ENCODE measurements at regions not wholly inside any gene's neighbourhood (a gene's known extent, or its start where the extent isn't known, plus 50 kb on each side); places are given as distances from the start of the nearest gene placed in this dataset.

GRCh38 chr1:56423716-56424115 lies 155.6 kb downstream of the PLPP3 start:
- no peak for TF ChIP-seq EP300 (IDR thresholded peaks at IDR 0.05; ENCODE audit: borderline replicate concordance)
- no peak for TF ChIP-seq USF1 (IDR thresholded peaks at IDR 0.05)
- TF ChIP-seq TCF12 (IDR thresholded peaks at IDR 0.05; ENCODE audit: low read depth): no peak
- TF ChIP-seq YY1 (IDR thresholded peaks at IDR 0.05; ENCODE audit: low read depth): no peak
- no peak for TF ChIP-seq CREB1 (IDR thresholded peaks at IDR 0.05; ENCODE audit: low read depth)
- TF ChIP-seq CEBPB (IDR thresholded peaks at IDR 0.05): no peak
- TF ChIP-seq, protein P1, sequence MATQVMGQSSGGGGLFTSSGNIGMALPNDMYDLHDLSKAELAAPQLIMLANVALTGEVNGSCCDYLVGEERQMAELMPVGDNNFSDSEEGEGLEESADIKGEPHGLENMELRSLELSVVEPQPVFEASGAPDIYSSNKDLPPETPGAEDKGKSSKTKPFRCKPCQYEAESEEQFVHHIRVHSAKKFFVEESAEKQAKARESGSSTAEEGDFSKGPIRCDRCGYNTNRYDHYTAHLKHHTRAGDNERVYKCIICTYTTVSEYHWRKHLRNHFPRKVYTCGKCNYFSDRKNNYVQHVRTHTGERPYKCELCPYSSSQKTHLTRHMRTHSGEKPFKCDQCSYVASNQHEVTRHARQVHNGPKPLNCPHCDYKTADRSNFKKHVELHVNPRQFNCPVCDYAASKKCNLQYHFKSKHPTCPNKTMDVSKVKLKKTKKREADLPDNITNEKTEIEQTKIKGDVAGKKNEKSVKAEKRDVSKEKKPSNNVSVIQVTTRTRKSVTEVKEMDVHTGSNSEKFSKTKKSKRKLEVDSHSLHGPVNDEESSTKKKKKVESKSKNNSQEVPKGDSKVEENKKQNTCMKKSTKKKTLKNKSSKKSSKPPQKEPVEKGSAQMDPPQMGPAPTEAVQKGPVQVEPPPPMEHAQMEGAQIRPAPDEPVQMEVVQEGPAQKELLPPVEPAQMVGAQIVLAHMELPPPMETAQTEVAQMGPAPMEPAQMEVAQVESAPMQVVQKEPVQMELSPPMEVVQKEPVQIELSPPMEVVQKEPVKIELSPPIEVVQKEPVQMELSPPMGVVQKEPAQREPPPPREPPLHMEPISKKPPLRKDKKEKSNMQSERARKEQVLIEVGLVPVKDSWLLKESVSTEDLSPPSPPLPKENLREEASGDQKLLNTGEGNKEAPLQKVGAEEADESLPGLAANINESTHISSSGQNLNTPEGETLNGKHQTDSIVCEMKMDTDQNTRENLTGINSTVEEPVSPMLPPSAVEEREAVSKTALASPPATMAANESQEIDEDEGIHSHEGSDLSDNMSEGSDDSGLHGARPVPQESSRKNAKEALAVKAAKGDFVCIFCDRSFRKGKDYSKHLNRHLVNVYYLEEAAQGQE (IDR thresholded peaks at IDR 0.05; ENCODE audit: low read depth): no peak
- TF ChIP-seq EGR1 (IDR thresholded peaks at IDR 0.05): no peak
- TF ChIP-seq ZBTB7A (IDR thresholded peaks at IDR 0.05; ENCODE audit: low read depth): no peak
- TF ChIP-seq RAD21 (IDR thresholded peaks at IDR 0.05; ENCODE audit: low read depth): no peak
- TF ChIP-seq TAF1 (IDR thresholded peaks at IDR 0.05; ENCODE audit: low read depth): no peak
- TF ChIP-seq FOXM1 (IDR thresholded peaks at IDR 0.05; ENCODE audit: borderline replicate concordance, low read depth): no peak
- no peak for TF ChIP-seq TEAD4 (IDR thresholded peaks at IDR 0.05)

DNA sequence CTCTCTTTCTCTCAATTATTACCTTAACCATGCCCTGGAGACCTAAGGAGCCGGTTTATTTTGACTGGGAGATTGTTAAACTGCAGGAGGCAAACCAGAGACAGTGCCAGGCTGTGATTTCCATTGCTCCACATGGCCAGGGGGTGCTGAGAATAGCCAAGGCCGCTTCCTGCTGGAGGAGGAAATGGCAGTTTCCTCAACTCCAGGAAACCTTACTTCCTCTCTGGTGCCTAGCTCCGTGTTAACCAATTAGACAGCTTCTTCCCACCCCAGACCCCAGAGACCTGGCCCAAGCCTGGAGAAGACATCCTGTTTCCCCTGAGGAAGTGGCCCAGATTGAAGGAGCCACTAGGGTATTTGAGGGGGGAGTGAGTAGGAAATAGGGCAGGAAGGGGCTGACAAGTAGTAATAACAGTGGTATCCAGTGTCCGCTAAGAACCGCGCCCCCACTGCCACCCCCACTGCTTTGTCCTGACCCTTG lies 161.2 kb downstream of the PLPP3 start:
- TF ChIP-seq, protein P1 (IDR thresholded peaks at IDR 0.05; ENCODE audit: low read depth): no peak
- TF ChIP-seq, protein P2, sequence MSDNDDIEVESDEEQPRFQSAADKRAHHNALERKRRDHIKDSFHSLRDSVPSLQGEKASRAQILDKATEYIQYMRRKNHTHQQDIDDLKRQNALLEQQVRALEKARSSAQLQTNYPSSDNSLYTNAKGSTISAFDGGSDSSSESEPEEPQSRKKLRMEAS (IDR thresholded peaks at IDR 0.05): no peak
- no peak for TF ChIP-seq TCF12 (IDR thresholded peaks at IDR 0.05; ENCODE audit: low read depth)
- no peak for TF ChIP-seq USF1 (IDR thresholded peaks at IDR 0.05)
- no peak for TF ChIP-seq TEAD4 (IDR thresholded peaks at IDR 0.05)
- TF ChIP-seq CREB1 (IDR thresholded peaks at IDR 0.05; ENCODE audit: low read depth): no peak
- TF ChIP-seq EP300 (IDR thresholded peaks at IDR 0.05; ENCODE audit: borderline replicate concordance): no peak
- no peak for TF ChIP-seq ZBTB7A (IDR thresholded peaks at IDR 0.05; ENCODE audit: low read depth)
- TF ChIP-seq RAD21 (IDR thresholded peaks at IDR 0.05; ENCODE audit: low read depth): no peak
- no peak for TF ChIP-seq NFIC (IDR thresholded peaks at IDR 0.05)
- no peak for TF ChIP-seq FOXM1 (IDR thresholded peaks at IDR 0.05; ENCODE audit: borderline replicate concordance, low read depth)
- TF ChIP-seq CEBPB (IDR thresholded peaks at IDR 0.05): no peak

GRCh38 chr1:56417646-56418045 lies 161.7 kb downstream of the PLPP3 start:
- TF ChIP-seq YY1 (IDR thresholded peaks at IDR 0.05; ENCODE audit: low read depth) (no peak), TCF12 (IDR thresholded peaks at IDR 0.05; ENCODE audit: low read depth) (no peak), TAF1 (IDR thresholded peaks at IDR 0.05; ENCODE audit: low read depth) (no peak), EP300 (IDR thresholded peaks at IDR 0.05; ENCODE audit: borderline replicate concordance) (no peak), ZBTB7A (IDR thresholded peaks at IDR 0.05; ENCODE audit: low read depth) (no peak), USF1 (IDR thresholded peaks at IDR 0.05) (no peak), EGR1 (IDR thresholded peaks at IDR 0.05) (no peak), RAD21 (IDR thresholded peaks at IDR 0.05; ENCODE audit: low read depth) (no peak), CREB1 (IDR thresholded peaks at IDR 0.05; ENCODE audit: low read depth) (no peak), FOXM1 (IDR thresholded peaks at IDR 0.05; ENCODE audit: borderline replicate concordance, low read depth) (no peak), CEBPB (IDR thresholded peaks at IDR 0.05) (no peak), TEAD4 (IDR thresholded peaks at IDR 0.05) (no peak), NFIC (IDR thresholded peaks at IDR 0.05) (no peak)
- TF ChIP-seq, protein P2 (IDR thresholded peaks at IDR 0.05): no peak
- TF ChIP-seq, protein P1 (IDR thresholded peaks at IDR 0.05; ENCODE audit: low read depth): no peak

- TF ChIP-seq TCF12 (IDR thresholded peaks at IDR 0.05; ENCODE audit: low read depth): no peak
- TF ChIP-seq ZBTB7A (IDR thresholded peaks at IDR 0.05; ENCODE audit: low read depth): no peak
- TF ChIP-seq EGR1 (IDR thresholded peaks at IDR 0.05): no peak
Observed at GRCh38 chr1:56416495-56416894, 162.9 kb downstream of the PLPP3 start.
